Activated B cell treated with CpG ODN at 0.5 μM for 24 hours (primary cell): ENCODE measurements at regions not wholly inside any gene's neighbourhood (a gene's known extent, or its start where the extent isn't known, plus 50 kb on each side); places are given as distances from the start of the nearest gene placed in this dataset.

Experiments used
- ATAC-seq: fragments of 200-7000 bp; cut with Tn5 transposase; one replicate; pipeline ENCODE4 v1.10.0; 2021; ENCODE audit warnings: low read depth, mild to moderate bottlenecking, moderate library complexity
- CTCF ChIA-PET: fragments of 350-600 bp; sonication (Branson Sonifier 250); formaldehyde crosslinking; loops from one replicate; lab custom pipeline; 2021; ENCODE audit warnings: antibody characterized with exemption; lab: Charles Lee
- POLR2A ChIA-PET: fragments of 350-600 bp; sonication (Branson Sonifier 250); formaldehyde crosslinking; loops from one replicate; lab custom pipeline; 2021; ENCODE audit warnings: antibody characterized with exemption; lab: Charles Lee
- DNase-seq: peaks from one replicate; pipeline ENCODE4 v3.0.0; 2022
- H3K27ac Mint-ChIP-seq: one replicate; pipeline ENCODE4 v1.8.0; 2020; ENCODE audit warnings: mixed read lengths
- H3K27me3 Mint-ChIP-seq: one replicate; pipeline ENCODE4 v1.8.0; 2021; ENCODE audit warnings: mixed read lengths
- H3K36me3 Mint-ChIP-seq: one replicate; pipeline ENCODE4 v1.8.0; 2021; ENCODE audit warnings: low read depth, mixed read lengths
- H3K4me1 Mint-ChIP-seq: one replicate; pipeline ENCODE4 v1.8.0; 2021; ENCODE audit warnings: mixed read lengths
- H3K4me3 Mint-ChIP-seq: one replicate; pipeline ENCODE4 v1.8.0; 2020; ENCODE audit warnings: mild to moderate bottlenecking, mixed read lengths
- H3K9me3 Mint-ChIP-seq: one replicate; pipeline ENCODE4 v1.8.0; 2020; ENCODE audit warnings: mixed read lengths
- CTCF ChIP-seq: fragments of 200-600 bp; IDR thresholded peaks from one replicate; pipeline ENCODE4 v1.8.0; 2022; ENCODE audit warnings: antibody characterized with exemption, mild to moderate bottlenecking
- intact Hi-C: fragments of 100-400 bp; cut with micrococcal nuclease; formaldehyde crosslinking; loops from one replicate; pipeline ENCODE4 v1.15.1; 2024

GRCh38 chr4:111890412-111890811, 254.8 kb upstream of the FAM241A start:
- Mint-ChIP-seq H3K27me3 (peaks cover 9% of the 10 kb centered on the region), H3K4me1 (no peaks in the 10 kb centered on the region), H3K9me3 (no peaks in the 10 kb centered on the region), H3K4me3 (no peak overlapping the region), H3K27ac (no peak overlapping the region), H3K36me3 (no peaks in the 10 kb centered on the region)
- no peak for TF ChIP-seq CTCF
- ChIA-PET CTCF (no interaction called here), POLR2A (no interaction called here)
- DNase-seq (no peak), ATAC-seq (no peak)
- intact Hi-C loops, result no loop called here

- ChIA-PET CTCF (no interaction called here), POLR2A (no interaction called here)
- TF ChIP-seq CTCF, result no peak
- ATAC-seq (no peak), DNase-seq (no peak)
- intact Hi-C loops, result no loop called here
- no peaks in the 10 kb centered on the region for H3K27me3 Mint-ChIP-seq
- no peak overlapping the region for H3K4me3 Mint-ChIP-seq
- H3K27ac Mint-ChIP-seq, result no peak overlapping the region
- H3K9me3 Mint-ChIP-seq, result no peaks in the 10 kb centered on the region
- no peaks in the 10 kb centered on the region for H3K4me1 Mint-ChIP-seq
- no peaks in the 10 kb centered on the region for H3K36me3 Mint-ChIP-seq
These were observed 239.7 kb upstream of the FAM241A start for GRCh38 chr4:111905511-111905910.

GRCh38 chr4:111919639-111920038, 225.6 kb upstream of the FAM241A start:
- no peak for ATAC-seq
- ChIA-PET POLR2A (no interaction called here), CTCF (no interaction called here)
- H3K27ac Mint-ChIP-seq, result no peak overlapping the region
- H3K4me1 Mint-ChIP-seq, result no peaks in the 10 kb centered on the region
- H3K36me3 Mint-ChIP-seq, result no peaks in the 10 kb centered on the region
- H3K9me3 Mint-ChIP-seq, result no peaks in the 10 kb centered on the region
- intact Hi-C loops, result no loop called here
- H3K4me3 Mint-ChIP-seq, result no peak overlapping the region
- no peak for DNase-seq
- H3K27me3 Mint-ChIP-seq, result peaks cover 20% of the 10 kb centered on the region
- no peak for TF ChIP-seq CTCF

GRCh38 chr4:111921714-111922113, 223.5 kb upstream of the FAM241A start:
- DNase-seq, result no peak
- no peaks in the 10 kb centered on the region for H3K4me1 Mint-ChIP-seq
- no peaks in the 10 kb centered on the region for H3K36me3 Mint-ChIP-seq
- ChIA-PET CTCF (no interaction called here), POLR2A (no interaction called here)
- H3K27ac Mint-ChIP-seq, result no peak overlapping the region
- H3K9me3 Mint-ChIP-seq, result no peaks in the 10 kb centered on the region
- H3K27me3 Mint-ChIP-seq, result peaks cover 13% of the 10 kb centered on the region
- TF ChIP-seq CTCF, result no peak
- intact Hi-C loops, result no loop called here
- ATAC-seq, result no peak
- no peak overlapping the region for H3K4me3 Mint-ChIP-seq

GRCh38 chr4:111923786-111924185, 221.5 kb upstream of the FAM241A start:
- intact Hi-C loops, result no loop called here
- Mint-ChIP-seq H3K27me3 (peaks cover 9% of the 10 kb centered on the region), H3K4me1 (peaks cover 2% of the 10 kb centered on the region), H3K27ac (no peak overlapping the region), H3K36me3 (no peaks in the 10 kb centered on the region), H3K9me3 (no peaks in the 10 kb centered on the region), H3K4me3 (no peak overlapping the region)
- ChIA-PET CTCF (no interaction called here), POLR2A (no interaction called here)
- ATAC-seq, result no peak
- no peak for TF ChIP-seq CTCF
- no peak for DNase-seq
